HG03565 (cell line): ENCODE measurements at regions not wholly inside any gene's neighbourhood (a gene's known extent, or its start where the extent isn't known, plus 50 kb on each side); places are given as distances from the start of the nearest gene placed in this dataset.
"Not testable (repeated sequence)": the region's sequence is repeated elsewhere in the genome, so short reads cannot be mapped to it uniquely, and the experiment has no call there.

Source experiments
- ATAC-seq: cut with Tn5 transposase; IDR thresholded peaks from one replicate; pipeline ENCODE4 v1.9.1; 2021; ENCODE audit warnings: mild to moderate bottlenecking, moderate library complexity; ENCODE audit not compliant: unreplicated experiment

- ATAC-seq: no peak
Observed at GRCh38 chr12:74595696-74596095, 58.1 kb downstream of the ATXN7L3B start.

GRCh38 chr12:74598819-74599218, 61.2 kb downstream of the ATXN7L3B start:
- ATAC-seq: no peak

- no peak for ATAC-seq
Observed at GRCh38 chr12:74599932-74600331, 62.3 kb downstream of the ATXN7L3B start.

- ATAC-seq: not testable (repeated sequence)
Observed at GRCh38 chr12:74600817-74601216, 63.2 kb downstream of the ATXN7L3B start.

- no peak for ATAC-seq
Observed at GRCh38 chr12:74602881-74603672, 65.4 kb downstream of the ATXN7L3B start.

- ATAC-seq: no peak
Observed at GRCh38 chr12:74608231-74608775, 70.7 kb downstream of the ATXN7L3B start.

GRCh38 chr12:74610711-74611110, 73.1 kb downstream of the ATXN7L3B start:
- ATAC-seq: no peak

- ATAC-seq: no peak
Observed at GRCh38 chr12:74614426-74614825, 76.8 kb downstream of the ATXN7L3B start.

GRCh38 chr12:74619084-74619483, 81.4 kb downstream of the ATXN7L3B start:
- no peak for ATAC-seq

GRCh38 chr12:74619884-74620283, 82.2 kb downstream of the ATXN7L3B start:
- ATAC-seq: no peak

- no peak for ATAC-seq
Observed at GRCh38 chr12:74620921-74621320, 83.3 kb downstream of the ATXN7L3B start.

GRCh38 chr12:74624201-74624600, 86.6 kb downstream of the ATXN7L3B start:
- no peak for ATAC-seq

GRCh38 chr12:74626397-74626796, 88.8 kb downstream of the ATXN7L3B start:
- peak; percentile 86 for ATAC-seq

- ATAC-seq: no peak
Observed at GRCh38 chr12:74641262-74641661, 103.6 kb downstream of the ATXN7L3B start.

- ATAC-seq: no peak
Observed at GRCh38 chr12:74641694-74642093, 104.1 kb downstream of the ATXN7L3B start.

GRCh38 chr12:74644681-74645080, 107.0 kb downstream of the ATXN7L3B start:
- no peak for ATAC-seq

- no peak for ATAC-seq
Observed at GRCh38 chr12:74646831-74647230, 109.2 kb downstream of the ATXN7L3B start.

GRCh38 chr12:74647256-74647655, 109.6 kb downstream of the ATXN7L3B start:
- ATAC-seq: no peak

GRCh38 chr12:74656251-74656650, 118.6 kb downstream of the ATXN7L3B start:
- ATAC-seq: no peak

GRCh38 chr12:74660442-74660841, 122.8 kb downstream of the ATXN7L3B start:
- no peak for ATAC-seq

GRCh38 chr12:74663958-74664357, 126.3 kb downstream of the ATXN7L3B start:
- ATAC-seq: no peak

- no peak for ATAC-seq
Observed at GRCh38 chr12:74665690-74666089, 128.1 kb downstream of the ATXN7L3B start.

- no peak for ATAC-seq
Observed at GRCh38 chr12:74671421-74671820, 133.8 kb downstream of the ATXN7L3B start.
